Astrocyte (in vitro differentiated cells and primary cell): ENCODE measurements at regions not wholly inside any gene's neighbourhood (a gene's known extent, or its start where the extent isn't known, plus 50 kb on each side); places are given as distances from the start of the nearest gene placed in this dataset.

Source experiments
- DNase-seq: peaks from one replicate; pipeline ENCODE4 v3.0.0-alpha.2; 2010; ENCODE audit warnings: low read depth
- FAIRE-seq: peaks from 2 replicates; lab custom pipeline; 2011; peaks lifted over from hg19 to GRCh38; lab: Jason Lieb, UNC
- H2AFZ ChIP-seq: 2 replicates; pipeline ENCODE4 v1.6.0; 2012; ENCODE audit warnings: low read depth, low read length, inconsistent platforms
- H3K27ac ChIP-seq: 2 replicates; pipeline ENCODE4 v1.5.1; 2011; ENCODE audit warnings: low read depth, low read length, inconsistent platforms
- H3K27me3 ChIP-seq: 2 replicates; pipeline ENCODE4 v1.6.0; 2011; ENCODE audit warnings: low read length, inconsistent platforms; ENCODE audit not compliant: insufficient read depth
- H3K36me3 ChIP-seq: 2 replicates; pipeline ENCODE4 v1.5.1; 2011; ENCODE audit warnings: low read length, inconsistent platforms; ENCODE audit not compliant: insufficient read depth
- H3K4me1 ChIP-seq: 2 replicates; pipeline ENCODE4 v1.5.1; 2011; ENCODE audit warnings: low read length, inconsistent platforms; ENCODE audit not compliant: insufficient read depth
- H3K4me2 ChIP-seq: 2 replicates; pipeline ENCODE4 v1.6.0; 2012; ENCODE audit warnings: low read length, inconsistent platforms
- H3K4me3 ChIP-seq: 2 replicates; pipeline ENCODE4 v1.5.1; 2011; ENCODE audit warnings: low read depth, mild to moderate bottlenecking, low read length, inconsistent platforms; ENCODE audit not compliant: insufficient read depth
- H3K79me2 ChIP-seq: 2 replicates; pipeline ENCODE4 v1.6.0; 2012; ENCODE audit warnings: mild to moderate bottlenecking, low read length, inconsistent platforms; ENCODE audit not compliant: insufficient read depth
- H3K9ac ChIP-seq: 2 replicates; pipeline ENCODE4 v1.6.0; 2012; ENCODE audit warnings: mild to moderate bottlenecking, low read length, inconsistent platforms
- H3K9me3 ChIP-seq: 2 replicates; pipeline ENCODE4 v1.5.1; 2012; ENCODE audit warnings: low read depth, mild to moderate bottlenecking, low read length, inconsistent platforms; ENCODE audit not compliant: insufficient read depth
- H4K20me1 ChIP-seq: 2 replicates; pipeline ENCODE4 v1.6.0; 2012; ENCODE audit warnings: low read length, inconsistent platforms; ENCODE audit not compliant: insufficient read depth
- H3K27ac Mint-ChIP-seq: one replicate; pipeline ENCODE4 v1.8.0; 2021; ENCODE audit warnings: mild to moderate bottlenecking, mixed read lengths; ENCODE audit not compliant: unreplicated experiment
- H3K27me3 Mint-ChIP-seq: one replicate; pipeline ENCODE4 v1.8.0; 2021; ENCODE audit warnings: low read depth, mixed read lengths; ENCODE audit not compliant: unreplicated experiment
- H3K36me3 Mint-ChIP-seq: one replicate; pipeline ENCODE4 v1.8.0; 2021; ENCODE audit warnings: low read depth, mixed read lengths; ENCODE audit not compliant: unreplicated experiment
- H3K4me1 Mint-ChIP-seq: one replicate; pipeline ENCODE4 v1.8.0; 2021; ENCODE audit warnings: low read depth, mixed read lengths; ENCODE audit not compliant: unreplicated experiment
- H3K4me3 Mint-ChIP-seq: one replicate; pipeline ENCODE4 v1.8.0; 2021; ENCODE audit warnings: mild to moderate bottlenecking, moderate library complexity, mixed read lengths; ENCODE audit not compliant: unreplicated experiment
- H3K9me3 Mint-ChIP-seq: one replicate; pipeline ENCODE4 v1.8.0; 2021; ENCODE audit warnings: mild to moderate bottlenecking, mixed read lengths; ENCODE audit not compliant: unreplicated experiment
- CTCF ChIP-seq: IDR thresholded peaks from 2 replicates; pipeline ENCODE4 v1.5.1; 2011; ENCODE audit warnings: low read depth, mild to moderate bottlenecking, inconsistent platforms, low read length, moderate library complexity; ENCODE audit not compliant: insufficient read depth
- EZH2 ChIP-seq: IDR thresholded peaks from 2 replicates; pipeline ENCODE4 v1.6.1; 2012; ENCODE audit warnings: mild to moderate bottlenecking, low read length, inconsistent platforms; ENCODE audit not compliant: insufficient read depth

- H3K4me1 ChIP-seq: no peaks in the 10 kb centered on the region
- H3K4me3 Mint-ChIP-seq: no peak overlapping the region
- H3K4me3 ChIP-seq: no peak overlapping the region
- no peak overlapping the region for H3K27ac ChIP-seq
- no peaks in the 10 kb centered on the region for H3K9me3 ChIP-seq
- no peak overlapping the region for H2AFZ ChIP-seq
- no peaks in the 10 kb centered on the region for H3K27me3 ChIP-seq
- TF ChIP-seq CTCF (no peak), EZH2 (no peak)
- H3K27ac Mint-ChIP-seq: no peak overlapping the region
- H3K9ac ChIP-seq: no peak overlapping the region
- no peak overlapping the region for H3K4me2 ChIP-seq
- no peak for FAIRE-seq
- peaks cover 6% of the 10 kb centered on the region for H3K4me1 Mint-ChIP-seq
- H3K36me3 Mint-ChIP-seq: no peaks in the 10 kb centered on the region
- peak; percentile 4 for DNase-seq
- no peaks in the 10 kb centered on the region for H3K36me3 ChIP-seq
- no peaks in the 10 kb centered on the region for H3K27me3 Mint-ChIP-seq
- H4K20me1 ChIP-seq: no peaks in the 10 kb centered on the region
- H3K9me3 Mint-ChIP-seq: peaks cover 7% of the 10 kb centered on the region
- H3K79me2 ChIP-seq: no peaks in the 10 kb centered on the region
Measured at GRCh38 chr1:68551459-68551858, 54.6 kb upstream of the DEPDC1 start.

- H3K4me2 ChIP-seq: no peak overlapping the region
- FAIRE-seq: no peak
Measured at GRCh38 chr1:68558321-68559026, 61.6 kb upstream of the DEPDC1 start.

More at GRCh38 chr1:68558321-68559026, 61.6 kb upstream of the DEPDC1 start:
- H2AFZ ChIP-seq: no peak overlapping the region
- H3K9ac ChIP-seq: no peak overlapping the region
- H3K9me3 Mint-ChIP-seq: peaks cover 3% of the 10 kb centered on the region
- H3K27me3 ChIP-seq: no peaks in the 10 kb centered on the region
- no peaks in the 10 kb centered on the region for H4K20me1 ChIP-seq
- H3K27ac ChIP-seq: no peak overlapping the region
- no peaks in the 10 kb centered on the region for H3K4me1 Mint-ChIP-seq
- no peak overlapping the region for H3K4me3 Mint-ChIP-seq
- H3K27ac Mint-ChIP-seq: no peak overlapping the region
- H3K4me3 ChIP-seq: no peak overlapping the region
- no peaks in the 10 kb centered on the region for H3K27me3 Mint-ChIP-seq
- H3K36me3 ChIP-seq: no peaks in the 10 kb centered on the region
- no peaks in the 10 kb centered on the region for H3K36me3 Mint-ChIP-seq
- no peaks in the 10 kb centered on the region for H3K9me3 ChIP-seq
- H3K4me1 ChIP-seq: no peaks in the 10 kb centered on the region
- TF ChIP-seq EZH2 (no peak), CTCF (no peak)
- H3K79me2 ChIP-seq: no peaks in the 10 kb centered on the region
- DNase-seq: no peak
